ENCODE measurements at regions not wholly inside any gene's neighbourhood (a gene's known extent, or its start where the extent isn't known, plus 50 kb on each side); places are given as distances from the start of the nearest gene placed in this dataset.

DNA sequence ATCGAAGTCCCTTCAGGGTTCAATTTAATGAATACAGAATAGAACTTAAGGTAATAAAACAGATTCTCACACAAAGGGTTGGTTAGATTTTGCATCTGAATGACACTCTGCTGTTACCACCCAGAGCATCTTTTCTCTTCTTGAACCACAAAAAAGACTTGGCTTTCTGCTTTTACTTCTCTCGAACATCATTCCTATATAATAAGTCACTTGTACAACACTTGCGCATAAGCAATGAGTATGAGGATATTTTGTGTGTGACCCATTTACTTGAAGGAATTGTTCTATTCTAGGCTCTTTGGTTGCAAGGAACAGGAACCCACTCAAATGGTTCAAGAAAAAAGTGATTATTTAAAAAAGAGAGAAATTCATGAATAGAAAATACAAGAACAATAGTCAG is 126.2 kb downstream of the NUP35 start:
- DNase-seq (ENCODE audit: low read depth) = no peak
- H3K4me3 ChIP-seq (ENCODE audit: low read depth, low read length) = no peak overlapping the region
- no peak for TF ChIP-seq CTCF (conservative IDR thresholded peaks at IDR 0.05; ENCODE audit: low read depth, low read length)

GRCh38 chr2:183253441-183254130 is 129.3 kb downstream of the NUP35 start:
- no peak for DNase-seq (ENCODE audit: low read depth)
- no peak for TF ChIP-seq CTCF (conservative IDR thresholded peaks at IDR 0.05; ENCODE audit: low read depth, low read length)
- H3K4me3 ChIP-seq (ENCODE audit: low read depth, low read length) = no peak overlapping the region

DNA sequence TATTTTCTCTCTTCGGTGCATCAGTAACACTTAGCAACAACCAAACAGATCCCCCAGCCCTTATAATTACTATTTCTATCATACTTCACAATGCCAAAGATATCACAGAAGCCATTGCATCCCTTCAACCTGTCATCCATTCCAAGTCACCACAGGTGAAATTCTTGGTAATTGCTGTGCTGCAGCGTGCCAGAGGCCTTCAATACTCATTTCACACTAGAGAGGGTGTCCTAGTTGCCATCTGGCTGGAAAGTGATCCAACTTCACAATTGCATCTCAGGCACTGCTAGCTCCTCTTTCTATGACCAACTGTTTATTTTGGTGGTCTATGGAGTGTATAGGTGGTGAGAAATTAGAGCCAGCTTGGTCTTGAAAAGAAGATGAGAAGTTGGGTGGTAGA is 131.2 kb downstream of the NUP35 start:
- no peak for DNase-seq (ENCODE audit: low read depth)
- no peak overlapping the region for H3K4me3 ChIP-seq (ENCODE audit: low read depth, low read length)
- TF ChIP-seq CTCF (conservative IDR thresholded peaks at IDR 0.05; ENCODE audit: low read depth, low read length) = no peak

DNA sequence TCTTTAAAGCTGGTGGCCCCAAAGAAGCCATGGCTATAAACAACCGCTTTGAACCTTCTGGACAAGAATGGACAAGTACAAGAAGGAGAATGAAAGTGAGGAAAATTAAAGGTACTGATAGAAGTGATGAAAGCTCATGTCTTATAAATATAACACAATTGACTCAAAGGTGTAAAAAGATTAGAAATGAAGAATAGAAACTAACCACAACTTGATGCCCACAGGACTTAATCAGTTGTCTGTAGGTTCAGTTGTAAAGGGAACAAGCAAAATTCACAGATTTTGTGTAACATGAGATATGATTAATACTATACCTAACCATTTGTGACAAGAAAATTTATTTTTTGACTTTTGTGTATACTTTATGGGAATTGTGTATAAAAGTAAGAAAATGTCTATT is 135.7 kb downstream of the NUP35 start:
- TF ChIP-seq CTCF (conservative IDR thresholded peaks at IDR 0.05; ENCODE audit: low read depth, low read length) = no peak
- no peak for DNase-seq (ENCODE audit: low read depth)
- no peak overlapping the region for H3K4me3 ChIP-seq (ENCODE audit: low read depth, low read length)

- no peak for TF ChIP-seq CTCF (conservative IDR thresholded peaks at IDR 0.05; ENCODE audit: low read depth, low read length)
- no peak overlapping the region for H3K4me3 ChIP-seq (ENCODE audit: low read depth, low read length)
- DNase-seq (ENCODE audit: low read depth) = no peak
Measured at GRCh38 chr2:183260527-183260926, 136.3 kb downstream of the NUP35 start.

GRCh38 chr2:183264890-183265535 is 140.8 kb downstream of the NUP35 start:
- no peak for DNase-seq (ENCODE audit: low read depth)
- TF ChIP-seq CTCF (conservative IDR thresholded peaks at IDR 0.05; ENCODE audit: low read depth, low read length) = no peak
- H3K4me3 ChIP-seq (ENCODE audit: low read depth, low read length) = no peak overlapping the region

Data from choroid plexus epithelial cell (primary cell).